ENCODE measurements at regions not wholly inside any gene's neighbourhood (a gene's known extent, or its start where the extent isn't known, plus 50 kb on each side); places are given as distances from the start of the nearest gene placed in this dataset.

DNA sequence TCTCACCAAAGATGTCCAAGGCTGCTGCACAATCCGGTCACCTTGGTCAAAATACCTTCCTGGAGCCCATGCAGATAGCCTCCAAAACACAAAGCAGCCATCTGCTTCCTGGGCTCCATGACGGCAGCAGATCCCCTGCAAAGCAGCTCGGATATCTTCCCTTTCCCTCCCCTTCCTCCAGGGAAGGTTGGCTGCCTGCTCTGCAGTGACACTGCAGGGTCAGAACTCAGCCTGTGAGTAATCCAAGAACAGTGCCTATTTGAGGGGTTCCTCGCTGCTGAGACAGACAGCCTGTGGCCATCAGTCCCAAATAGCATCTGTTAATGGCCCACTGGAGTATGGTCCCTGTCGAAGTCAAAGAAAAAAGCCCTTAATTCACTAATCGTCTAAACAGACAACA lies 270.8 kb downstream of the PREX1 start:
- TF ChIP-seq, protein P1, sequence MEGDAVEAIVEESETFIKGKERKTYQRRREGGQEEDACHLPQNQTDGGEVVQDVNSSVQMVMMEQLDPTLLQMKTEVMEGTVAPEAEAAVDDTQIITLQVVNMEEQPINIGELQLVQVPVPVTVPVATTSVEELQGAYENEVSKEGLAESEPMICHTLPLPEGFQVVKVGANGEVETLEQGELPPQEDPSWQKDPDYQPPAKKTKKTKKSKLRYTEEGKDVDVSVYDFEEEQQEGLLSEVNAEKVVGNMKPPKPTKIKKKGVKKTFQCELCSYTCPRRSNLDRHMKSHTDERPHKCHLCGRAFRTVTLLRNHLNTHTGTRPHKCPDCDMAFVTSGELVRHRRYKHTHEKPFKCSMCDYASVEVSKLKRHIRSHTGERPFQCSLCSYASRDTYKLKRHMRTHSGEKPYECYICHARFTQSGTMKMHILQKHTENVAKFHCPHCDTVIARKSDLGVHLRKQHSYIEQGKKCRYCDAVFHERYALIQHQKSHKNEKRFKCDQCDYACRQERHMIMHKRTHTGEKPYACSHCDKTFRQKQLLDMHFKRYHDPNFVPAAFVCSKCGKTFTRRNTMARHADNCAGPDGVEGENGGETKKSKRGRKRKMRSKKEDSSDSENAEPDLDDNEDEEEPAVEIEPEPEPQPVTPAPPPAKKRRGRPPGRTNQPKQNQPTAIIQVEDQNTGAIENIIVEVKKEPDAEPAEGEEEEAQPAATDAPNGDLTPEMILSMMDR (conservative IDR thresholded peaks at IDR 0.05), result no peak
- TF ChIP-seq ZFX (IDR thresholded peaks at IDR 0.05), result no peak

Measured in C4-2B (cell line).